NCI-H774 (cell line): ENCODE measurements at regions not wholly inside any gene's neighbourhood (a gene's known extent, or its start where the extent isn't known, plus 50 kb on each side); places are given as distances from the start of the nearest gene placed in this dataset.
"Not testable (repeated sequence)": the region's sequence is repeated elsewhere in the genome, so short reads cannot be mapped to it uniquely, and the experiment has no call there.

Source experiments
- DNase-seq: peaks from one replicate; lab custom pipeline; 2025; lab: John Stamatoyannopoulos, UW

DNA sequence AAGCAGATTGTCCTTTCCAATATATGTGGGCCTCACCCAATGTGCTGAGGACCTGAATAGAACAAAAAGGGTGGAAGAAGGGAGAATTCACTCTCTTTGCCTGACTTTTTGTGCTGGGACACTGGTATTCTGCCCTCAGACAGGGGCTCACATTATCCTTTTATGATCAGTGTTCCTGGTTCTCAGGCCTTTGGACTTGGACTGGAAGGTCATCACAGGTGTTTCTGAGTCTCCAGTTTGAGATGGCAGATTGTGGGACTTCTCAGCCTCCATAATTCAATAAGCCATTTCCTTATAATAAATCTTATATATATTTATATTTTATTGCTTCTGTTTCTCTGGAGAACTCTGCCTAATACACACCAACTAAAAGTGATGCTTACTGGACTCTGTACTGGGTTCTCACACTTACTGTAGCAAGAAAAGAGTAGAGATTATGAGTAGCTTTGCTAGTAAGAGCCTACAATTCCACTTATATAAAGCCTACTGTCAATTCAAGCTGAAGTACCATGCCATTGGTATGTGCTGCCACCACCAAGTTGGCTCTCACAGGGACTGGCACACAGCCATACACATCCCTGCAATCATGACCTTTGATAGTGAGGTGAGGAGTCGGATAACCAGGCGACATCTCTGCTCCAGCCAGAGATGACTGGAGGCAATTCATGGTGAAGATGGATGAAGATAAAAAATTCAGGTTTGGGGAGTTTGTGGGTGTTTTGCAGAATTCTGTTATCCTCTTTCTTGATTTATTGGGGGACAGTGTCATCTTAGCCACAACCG is 130.7 kb upstream of the NR3C1 start:
- DNase-seq = no peak

DNA sequence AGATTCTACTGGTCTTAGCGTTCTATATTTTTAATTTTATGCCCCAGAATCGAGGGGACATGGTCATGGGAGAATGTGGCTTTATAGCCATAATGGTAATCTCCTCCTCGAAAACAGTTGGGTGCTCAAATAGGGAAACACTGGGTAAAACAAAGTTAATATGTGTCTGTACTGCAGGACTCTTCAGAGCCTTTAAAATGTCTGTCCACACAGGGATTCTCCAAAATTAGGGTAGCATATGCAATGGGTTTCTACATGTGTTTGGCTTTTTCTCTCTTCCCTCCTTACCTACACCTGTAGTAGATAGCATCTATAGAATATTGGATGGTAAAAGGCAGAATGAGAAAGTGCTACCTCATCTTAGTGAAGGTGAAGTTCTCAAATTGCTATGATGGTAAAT is 130.0 kb upstream of the NR3C1 start:
- DNase-seq = no peak

DNA sequence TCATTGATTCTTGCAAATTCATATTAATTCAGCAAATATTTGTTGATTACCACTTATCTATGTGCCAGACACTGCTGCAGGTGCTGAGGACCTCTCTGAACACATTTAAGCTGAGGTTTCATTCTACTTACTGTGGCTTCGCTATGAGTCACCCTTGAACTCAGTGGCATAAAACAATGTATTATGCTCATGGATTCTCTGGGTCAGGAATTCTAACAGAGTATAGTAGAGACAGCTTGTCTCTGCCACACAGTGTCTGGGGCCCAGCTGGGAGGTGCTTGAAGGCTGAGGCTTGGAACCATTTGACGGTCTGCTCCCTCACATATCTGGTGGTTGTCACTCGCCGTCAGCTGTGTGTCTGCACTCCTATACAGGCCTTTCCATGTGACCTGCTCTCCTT is 124.3 kb upstream of the NR3C1 start:
- DNase-seq = no peak

DNA sequence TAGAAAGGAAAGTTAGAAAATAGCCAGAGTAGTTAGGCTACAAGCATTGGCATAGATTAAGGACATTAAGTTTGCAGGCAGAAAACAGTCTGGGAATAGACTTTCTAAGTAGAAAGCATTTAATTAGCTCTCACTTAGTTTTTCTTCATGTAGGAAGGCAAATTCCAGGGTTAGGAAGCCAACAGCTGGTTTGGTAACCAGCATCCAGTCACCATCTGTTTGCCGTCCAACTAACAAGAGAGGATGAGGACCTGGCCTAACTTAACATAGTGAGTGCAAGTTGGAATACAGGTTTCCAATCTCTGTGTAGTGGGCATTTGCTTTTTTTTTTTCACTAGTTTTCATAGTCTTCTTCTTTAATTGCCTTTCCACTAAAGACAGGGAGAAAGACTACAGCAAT is 121.7 kb upstream of the NR3C1 start:
- no peak for DNase-seq

DNA sequence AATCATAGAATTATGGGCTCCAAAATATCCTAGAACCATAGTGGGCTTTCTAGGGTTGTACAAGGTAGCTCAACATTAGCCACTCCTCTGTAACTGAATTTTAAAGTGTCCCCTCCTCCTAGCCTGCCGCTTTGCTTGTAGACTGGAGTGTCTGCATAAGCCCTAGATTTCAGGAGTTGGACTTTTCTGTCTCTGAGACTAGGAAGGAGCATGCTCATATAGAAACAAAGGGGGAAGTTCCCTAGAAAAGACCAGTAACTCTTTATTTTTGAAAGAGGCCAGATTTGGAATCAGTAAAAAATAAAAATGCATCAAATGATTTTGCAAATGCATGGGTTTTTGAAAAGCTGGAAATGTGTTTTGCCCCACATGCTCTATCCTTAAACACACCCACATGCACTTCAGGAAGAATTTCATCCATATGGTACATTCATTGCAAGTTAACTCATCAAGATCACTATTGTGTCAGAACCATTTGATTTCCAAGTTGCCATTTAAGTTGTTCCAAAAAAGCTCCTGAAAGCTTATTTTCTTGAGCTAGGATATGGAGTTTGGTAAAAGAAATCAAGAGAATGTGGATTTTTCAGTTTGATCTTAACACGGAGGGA is 121.0 kb upstream of the NR3C1 start:
- DNase-seq = no peak

DNA sequence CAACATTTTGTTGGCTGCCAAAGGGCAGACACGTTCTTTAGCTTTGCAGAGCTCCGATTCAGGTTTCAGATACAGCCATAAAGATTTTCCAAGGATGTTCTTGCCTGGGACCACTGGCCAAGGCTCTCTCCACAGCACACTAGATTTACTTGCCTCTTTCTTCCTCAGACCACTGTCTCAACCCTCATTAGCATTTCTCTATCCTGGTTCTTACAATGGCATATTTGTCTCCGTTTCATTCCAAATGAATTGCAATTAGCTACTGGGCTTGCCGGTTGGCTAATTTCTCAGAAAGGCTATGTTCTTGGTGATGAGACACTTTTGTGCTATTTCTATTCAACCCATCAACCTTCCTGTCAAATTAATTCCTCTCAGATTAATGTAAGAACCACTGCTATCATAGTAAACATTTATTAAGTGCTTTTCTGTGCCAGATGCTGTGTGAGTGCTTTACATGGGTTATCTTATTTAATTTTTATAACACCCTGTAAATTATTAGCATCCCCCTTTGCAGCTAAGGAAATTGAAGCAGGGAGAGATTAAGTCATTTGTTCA is 118.4 kb upstream of the NR3C1 start:
- DNase-seq = no peak

DNA sequence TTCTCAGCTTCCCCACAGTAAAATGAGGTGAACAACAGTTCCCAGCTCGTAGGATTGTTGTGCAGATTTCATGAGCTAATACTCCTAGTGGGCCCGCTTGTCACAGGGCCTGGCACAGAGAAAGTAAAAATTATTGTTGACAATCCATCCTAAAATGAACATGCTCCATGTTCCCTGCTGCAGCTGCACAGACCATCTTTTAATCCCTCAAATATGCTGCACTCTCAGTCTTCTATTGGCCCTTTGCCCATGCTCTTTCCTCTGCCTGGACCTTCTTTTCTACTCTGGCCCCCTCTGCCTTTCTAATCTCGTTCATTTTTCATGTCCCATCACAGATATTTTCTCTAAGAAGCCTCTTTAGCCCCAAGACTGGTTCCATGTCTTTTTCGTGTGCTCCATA is 117.7 kb upstream of the NR3C1 start:
- DNase-seq = no peak

DNA sequence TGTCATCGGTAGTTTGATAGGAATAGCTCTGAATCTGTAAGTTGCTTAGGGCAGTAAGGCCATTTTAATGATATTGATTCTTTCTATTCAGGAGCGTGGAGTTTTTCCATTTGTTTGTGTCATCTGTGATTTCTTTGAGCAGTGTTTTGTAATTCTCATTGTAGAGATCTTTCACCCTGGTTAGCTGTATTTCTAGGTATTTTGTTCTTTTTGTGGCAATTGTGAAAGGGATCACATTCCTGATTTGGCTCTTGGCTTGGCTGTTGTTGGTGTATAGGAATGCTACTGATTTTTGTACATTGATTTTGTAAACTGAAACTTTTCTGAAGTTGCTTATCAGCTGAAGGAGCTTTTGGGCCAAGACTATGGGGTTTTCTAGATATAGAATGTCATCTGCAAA is 115.7 kb upstream of the NR3C1 start:
- not testable (repeated sequence) for DNase-seq

DNA sequence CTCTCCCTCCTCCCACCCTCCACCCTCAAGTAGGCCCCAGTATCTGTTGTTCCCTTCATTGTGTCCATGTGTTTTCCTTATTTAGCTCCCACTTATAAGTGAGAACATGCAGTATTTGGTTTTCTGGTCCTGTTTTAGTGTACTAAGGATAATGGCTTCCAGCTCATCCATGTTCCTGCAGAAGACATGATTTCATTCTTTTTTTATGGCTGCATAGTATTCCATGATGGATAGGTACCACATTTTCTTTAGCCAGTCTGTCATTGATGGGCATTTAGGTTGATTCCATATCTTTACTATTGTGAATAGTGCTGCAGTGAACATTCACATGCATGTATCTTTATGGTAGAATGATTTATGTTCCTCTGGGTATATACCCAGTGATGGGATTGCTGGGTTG is 114.3 kb upstream of the NR3C1 start:
- DNase-seq = not testable (repeated sequence)

DNA sequence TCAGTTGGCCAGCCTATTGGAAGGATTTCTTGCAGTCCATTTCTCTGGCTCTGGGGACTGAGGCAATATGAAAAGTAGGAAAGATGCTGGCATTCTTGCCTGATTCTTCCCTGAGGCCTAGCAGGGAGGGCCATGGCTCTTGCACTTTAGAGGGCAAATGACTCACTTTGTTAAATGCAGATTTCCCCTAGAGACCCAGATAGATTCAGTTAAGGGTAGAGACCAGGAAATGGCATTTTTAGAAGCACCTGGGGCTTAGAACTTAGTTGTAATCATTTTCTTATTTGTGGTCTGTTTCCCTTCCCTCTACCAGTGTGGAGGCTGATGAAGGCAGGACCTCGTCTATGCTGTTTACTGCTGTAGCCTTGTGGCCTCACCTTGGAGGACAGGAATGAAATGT is 112.8 kb upstream of the NR3C1 start:
- DNase-seq = no peak

DNA sequence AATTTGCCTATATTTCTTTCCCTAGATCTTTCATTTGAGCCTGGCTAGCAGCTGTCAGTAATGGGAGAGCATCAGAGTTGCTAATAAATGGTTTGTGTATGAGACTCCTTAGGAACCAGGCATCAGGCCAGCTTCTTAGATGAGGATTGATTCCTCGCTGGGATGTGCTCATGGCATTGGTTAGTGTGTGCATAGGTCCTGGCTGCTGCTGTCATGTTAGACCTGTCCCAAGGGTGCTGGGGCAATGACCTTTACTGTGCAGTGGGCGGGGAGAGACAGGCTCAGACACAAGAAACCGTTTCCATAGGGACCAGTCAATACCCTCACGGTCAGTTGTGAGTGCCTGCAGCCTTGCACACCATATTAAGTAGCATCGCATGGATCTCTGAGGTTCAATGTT is 112.3 kb upstream of the NR3C1 start:
- DNase-seq = no peak

DNA sequence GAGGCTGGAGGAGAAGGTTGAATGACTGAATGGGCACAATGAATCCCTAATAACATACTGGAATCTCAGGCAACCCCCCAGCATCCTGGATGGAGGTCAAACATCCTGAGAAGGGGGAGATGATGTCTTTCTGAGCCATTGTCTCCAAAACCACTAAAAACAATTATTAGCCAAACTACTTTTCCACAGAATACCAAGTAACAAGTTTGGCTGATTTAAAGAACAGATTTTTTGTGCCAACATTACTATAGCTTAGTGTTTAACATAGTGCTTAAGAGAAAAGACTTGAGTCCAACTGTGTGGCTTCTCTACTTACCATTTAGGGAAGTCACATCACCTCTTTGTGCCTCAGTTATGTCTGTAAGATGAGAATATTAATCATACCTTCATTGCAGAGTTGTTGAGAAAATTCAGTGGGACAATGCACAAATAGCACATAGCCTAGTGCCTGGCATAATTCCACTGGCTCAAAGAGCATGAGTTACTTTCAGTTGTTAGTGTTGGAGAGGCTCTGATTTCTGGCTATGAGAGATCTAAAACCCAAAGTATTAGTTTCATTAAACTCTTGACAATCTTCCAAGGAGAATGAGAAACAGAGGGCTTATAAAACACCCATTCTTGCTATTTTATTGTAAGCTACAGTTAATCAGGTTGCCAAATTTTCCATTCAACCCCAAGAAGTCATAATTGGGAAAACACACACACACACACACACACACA is 111.3 kb upstream of the NR3C1 start:
- no peak for DNase-seq

DNA sequence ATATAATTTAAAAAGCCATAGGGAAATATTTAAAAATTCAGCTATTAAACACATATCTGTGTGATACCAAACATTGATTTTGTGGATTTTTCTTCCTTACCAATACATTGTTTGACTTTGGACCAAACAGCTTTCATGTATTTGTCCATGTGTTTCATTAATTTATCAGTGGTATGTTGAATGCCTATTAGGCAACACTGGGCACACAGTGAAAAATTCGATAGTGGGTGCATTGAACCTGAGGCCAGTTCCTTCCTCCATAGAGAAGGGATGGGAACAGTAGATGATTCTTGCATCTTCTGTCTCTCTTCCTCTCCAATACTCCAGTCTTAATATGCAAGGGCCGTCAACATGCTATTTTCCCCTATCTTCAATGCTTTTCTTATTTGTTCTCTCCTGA is 110.2 kb upstream of the NR3C1 start:
- no peak for DNase-seq

DNA sequence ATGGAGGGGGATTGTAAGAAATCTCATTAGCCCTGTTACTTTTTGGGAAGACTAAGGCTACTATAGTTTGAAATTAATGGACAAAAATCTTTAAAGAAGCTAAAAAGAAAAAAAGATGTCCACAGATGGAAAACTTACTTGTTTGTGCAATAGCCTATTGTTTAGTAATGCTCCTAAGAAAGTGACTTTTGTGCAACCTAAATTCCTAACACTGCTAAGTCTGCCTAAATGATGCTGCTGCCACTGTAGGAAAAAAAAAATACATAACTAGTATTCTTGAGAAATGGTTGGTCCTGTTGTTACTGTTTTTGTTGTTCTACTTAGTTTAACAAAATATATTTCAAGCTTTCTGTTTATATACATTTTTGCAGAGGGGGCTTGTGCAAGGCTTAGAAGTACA is 108.2 kb upstream of the NR3C1 start:
- DNase-seq = no peak

DNA sequence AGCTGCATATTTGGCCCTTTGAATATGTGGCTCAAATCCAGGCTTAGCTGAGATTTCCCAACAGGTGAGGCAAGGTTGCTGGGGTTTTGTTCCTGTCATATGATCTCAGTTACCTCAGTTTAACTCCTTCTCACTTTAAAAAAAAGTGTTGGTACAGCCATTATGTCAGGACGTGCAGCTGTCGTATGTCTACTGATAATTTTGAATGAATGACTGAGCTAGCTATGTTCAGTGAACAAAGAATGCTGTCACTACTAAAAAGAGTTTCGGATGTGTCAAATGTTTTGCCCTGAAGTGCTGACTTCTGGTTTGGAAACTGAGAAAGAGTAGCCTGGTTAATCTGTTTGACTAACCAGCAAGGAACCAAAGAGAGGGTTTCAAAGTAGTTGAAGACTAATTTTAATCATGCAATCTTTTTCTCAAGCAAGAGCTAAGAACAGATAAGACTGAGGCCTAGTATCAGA is 106.3 kb upstream of the NR3C1 start:
- no peak for DNase-seq

DNA sequence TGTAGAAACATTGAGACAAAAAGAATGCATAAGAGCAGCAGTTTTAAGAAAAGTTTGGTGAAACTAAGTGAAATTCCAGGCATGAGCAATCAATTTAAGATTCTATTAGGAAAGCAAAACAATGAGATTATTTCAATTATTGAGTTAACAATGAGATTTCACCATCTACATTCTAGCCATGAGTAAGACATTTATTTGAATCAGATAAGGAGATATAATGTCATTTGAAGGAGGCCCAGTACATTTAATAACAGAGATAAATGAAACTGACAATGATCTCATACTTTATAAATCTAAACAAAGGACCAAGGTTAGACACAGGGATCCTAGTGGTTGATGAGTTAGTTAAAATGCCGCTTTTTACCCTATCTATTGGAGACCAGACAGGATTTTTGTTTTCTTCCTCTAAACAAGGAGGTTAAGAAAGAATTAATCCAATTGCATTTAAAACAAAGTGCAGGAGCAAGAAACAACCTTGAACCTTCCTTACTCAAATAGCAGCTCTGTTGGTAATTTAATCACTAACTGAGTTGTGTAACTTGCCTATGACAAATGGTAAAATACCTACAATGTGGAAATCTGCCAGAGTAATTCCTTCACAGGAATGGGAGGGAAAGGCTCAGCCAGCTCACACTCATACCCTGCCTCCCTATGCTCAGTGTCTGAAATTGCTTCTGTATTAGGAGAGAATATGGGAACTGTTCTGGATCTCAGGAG is 103.5 kb upstream of the NR3C1 start:
- DNase-seq = no peak

DNA sequence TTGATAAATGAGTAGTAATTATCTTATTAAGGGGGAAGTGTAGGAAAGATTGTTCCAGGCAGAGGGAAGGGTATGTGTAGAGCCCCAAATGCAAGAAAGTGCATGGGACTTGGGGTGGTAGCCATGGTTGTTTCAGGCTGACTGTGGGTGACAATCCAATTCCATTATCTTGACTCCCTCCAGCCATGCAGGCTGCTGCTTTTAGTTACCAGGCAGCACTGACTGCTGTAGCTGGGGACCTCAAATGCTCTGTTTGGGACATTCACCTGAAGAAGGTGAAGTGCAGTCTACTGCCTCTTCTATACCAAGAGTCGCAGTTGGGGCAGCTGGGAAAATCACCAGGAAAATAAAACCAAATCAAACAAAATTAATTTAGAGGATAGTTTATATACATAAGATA is 102.4 kb upstream of the NR3C1 start:
- DNase-seq = no peak

DNA sequence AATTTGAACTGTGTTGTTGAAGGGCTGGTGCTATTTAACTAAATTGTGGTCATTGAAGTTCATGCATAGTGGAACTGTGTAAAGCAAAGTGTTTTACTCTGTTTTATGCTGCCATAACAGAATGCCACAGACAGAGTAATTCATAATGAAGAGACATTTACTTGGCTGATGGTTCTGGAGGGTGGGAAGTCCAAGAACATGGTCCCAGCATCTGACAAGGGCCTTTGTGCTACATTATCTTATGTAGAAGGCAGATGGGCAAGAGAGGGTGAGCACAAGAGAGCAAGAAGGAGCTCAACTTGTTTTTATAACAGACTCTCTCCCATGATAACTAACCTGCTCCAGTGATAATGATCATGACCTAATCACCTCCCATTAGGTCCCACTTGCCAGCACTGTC is 101.9 kb upstream of the NR3C1 start:
- DNase-seq = no peak

DNA sequence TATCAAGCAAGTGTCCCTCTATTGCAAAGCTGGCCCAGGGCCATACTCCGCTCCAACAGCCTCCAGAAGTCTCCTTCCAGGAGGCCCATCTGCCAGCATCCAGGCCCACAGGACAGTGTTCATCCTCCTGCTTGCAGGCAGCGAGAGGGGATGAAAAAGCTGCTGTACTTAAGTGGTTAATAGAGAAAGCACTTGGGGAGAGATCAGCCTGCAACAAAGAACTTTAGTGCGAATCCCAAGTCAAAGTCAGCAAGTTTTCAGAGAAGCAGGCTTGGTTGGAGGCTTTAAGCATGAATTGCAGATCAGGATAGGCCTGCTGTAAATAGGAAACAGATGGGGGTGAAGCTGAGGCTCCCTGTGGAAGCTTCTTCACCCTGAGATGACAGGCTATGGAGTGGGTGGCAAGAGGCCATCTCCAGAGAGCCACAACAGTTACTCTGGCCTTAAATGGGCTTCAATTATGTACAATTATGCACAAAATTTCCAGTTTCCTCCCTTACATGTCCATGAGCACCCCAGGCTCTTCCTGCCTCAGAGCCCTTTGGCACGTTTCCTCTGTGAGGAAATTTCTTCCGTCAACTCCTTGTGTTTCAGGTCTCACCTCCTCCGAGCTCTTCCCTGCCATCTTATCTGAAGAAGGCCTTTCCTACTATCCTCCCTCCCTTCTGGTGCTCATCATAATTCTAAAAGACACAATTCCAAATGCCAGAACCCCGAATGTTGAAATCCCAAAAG is 98.0 kb upstream of the NR3C1 start:
- no peak for DNase-seq

DNA sequence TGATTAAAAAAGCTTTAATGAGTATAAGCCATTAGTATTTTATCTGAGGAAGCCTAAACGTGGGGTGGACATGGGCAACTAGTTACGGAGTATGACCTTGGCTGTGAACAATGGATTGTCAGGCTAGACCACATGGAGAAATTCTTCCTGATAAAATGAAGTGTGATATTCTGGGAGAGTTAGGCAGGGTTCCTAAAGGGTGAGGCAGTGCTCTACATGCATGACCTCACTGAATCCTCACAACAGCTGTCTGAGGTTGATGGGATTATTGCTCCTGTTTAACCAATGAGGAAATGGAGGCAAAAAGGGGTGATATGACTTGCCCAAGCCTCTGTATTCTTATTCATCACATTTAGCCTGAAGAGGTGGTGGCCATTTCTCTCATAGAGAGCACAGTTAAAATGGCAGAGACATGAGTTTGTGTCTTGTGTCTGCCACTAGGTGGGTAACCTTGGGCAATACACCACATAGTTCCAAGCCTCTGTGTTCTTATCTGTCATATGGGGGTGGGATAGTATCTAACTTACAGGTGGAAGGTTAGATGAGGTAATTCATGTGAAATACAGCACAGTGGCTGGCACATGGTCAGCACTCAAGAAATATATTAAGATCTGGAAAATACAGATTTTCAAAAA is 96.1 kb upstream of the NR3C1 start:
- no peak for DNase-seq

DNA sequence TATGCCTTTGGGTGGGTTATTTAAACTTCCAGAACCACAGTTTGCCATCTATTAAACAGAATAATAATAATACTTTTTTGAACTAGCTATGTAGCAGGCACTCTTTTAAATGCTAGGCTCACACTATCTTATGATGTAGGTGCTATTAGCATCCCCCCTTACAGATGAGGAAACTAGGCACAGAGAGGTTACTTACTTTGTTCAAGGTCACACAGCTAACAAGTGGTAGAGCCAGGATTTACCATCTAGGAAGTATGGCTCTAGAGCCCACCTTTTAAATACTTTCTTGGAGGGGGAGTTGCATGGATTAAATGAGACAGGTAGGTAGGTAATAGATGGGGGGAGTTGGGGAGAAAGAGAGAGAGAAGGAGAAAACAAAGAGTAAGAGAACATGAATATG is 95.3 kb upstream of the NR3C1 start:
- DNase-seq = no peak
